HepG2 (cell line): ENCODE measurements at regions not wholly inside any gene's neighbourhood (a gene's known extent, or its start where the extent isn't known, plus 50 kb on each side); places are given as distances from the start of the nearest gene placed in this dataset.
"Not testable (repeated sequence)": the region's sequence is repeated elsewhere in the genome, so short reads cannot be mapped to it uniquely, and the experiment has no call there.

Experiments used
- ATAC-seq: fragments of 200-7000 bp; cut with Tn5 transposase; 3 replicates; pipeline ENCODE4 v1.9.1; 2020; ENCODE audit warnings: mild to moderate bottlenecking, moderate library complexity
- BruUV-seq: library from RNA; stranded (reverse); fragments of 400-500 nt; replicated peaks from 2 replicates; lab custom pipeline; 2021; lab: Mats Ljungman, UMichigan
- CTCF ChIA-PET: fragments of 300-600 bp; formaldehyde crosslinking; extraction: SDS; loops from one replicate; lab custom pipeline; 2021; ENCODE audit warnings: low total read pairs, inconsistent platforms, low intra/inter-chr PET ratio; lab: Yijun Ruan, JAX
- POLR2A ChIA-PET: fragments of 350-600 bp; sonication (Branson Sonifier 250); formaldehyde crosslinking; loops from one replicate; lab custom pipeline; 2020; ENCODE audit warnings: antibody characterized with exemption, inconsistent platforms; lab: Yijun Ruan, JAX
- DNase-seq: peaks from one replicate; pipeline ENCODE4 v3.0.0-alpha.2; 2015; ENCODE audit warnings: low spot score
- FAIRE-seq: peaks from 3 replicates; lab custom pipeline; 2011; peaks lifted over from hg19 to GRCh38; lab: Jason Lieb, UNC
- H2AFZ ChIP-seq: one replicate; pipeline ENCODE4 v1.6.1; 2011; ENCODE audit warnings: low read length, inconsistent platforms
- H3K27ac ChIP-seq: fragments of 300-600 bp; 3 replicates; pipeline ENCODE4 v1.8.0; 2011; ENCODE audit warnings: mixed run types, mild to moderate bottlenecking, mixed read lengths, low read length, inconsistent platforms; ENCODE audit not compliant: insufficient read depth; ENCODE audit errors: extremely low read length
- H3K27me3 ChIP-seq, 2 experiments: fragments of 200-600 bp in 1 of 2; 2 replicates in 1 of 2; 3 replicates in 1 of 2; pipeline versions ENCODE4 v1.6.0 to v1.8.0; 2011; ENCODE audit warnings: low read length in 2 of 2, mild to moderate bottlenecking in 2 of 2, moderate library complexity in 2 of 2, inconsistent platforms in 1 of 2; ENCODE audit not compliant: insufficient read depth in 2 of 2, control insufficient read depth in 1 of 2
- H3K36me3 ChIP-seq, 2 experiments: fragments of 200-600 bp in 1 of 2; replicated peaks in 1 of 2; 2 replicates in 1 of 2; 3 replicates in 1 of 2; pipeline versions ENCODE4 v1.5.1 to v1.8.0; 2011; ENCODE audit warnings: low read length in 2 of 2, inconsistent platforms in 1 of 2; ENCODE audit not compliant: insufficient read depth in 2 of 2, control insufficient read depth in 1 of 2
- H3K4me1 ChIP-seq: 2 replicates; pipeline ENCODE4 v1.5.1; 2012; ENCODE audit warnings: low read length, inconsistent platforms; ENCODE audit not compliant: insufficient read depth
- H3K4me2 ChIP-seq: 2 replicates; pipeline ENCODE4 v1.6.0; 2011; ENCODE audit warnings: low read depth, low read length, inconsistent platforms
- H3K4me3 ChIP-seq, 3 experiments: fragments of 200-600 bp in 1 of 3; sonication (generic), shearing (Covaris generic) in 1 of 3; replicated peaks in 1 of 3; 2 replicates each; pipeline ENCODE4 v1.5.1; 2011 to 2016; ENCODE audit warnings: low read length in 3 of 3, inconsistent platforms in 2 of 3, low read depth in 2 of 3, mild to moderate bottlenecking in 2 of 3, control low read depth in 1 of 3, mixed read lengths in 1 of 3; ENCODE audit not compliant: insufficient read depth in 1 of 3
- H3K79me2 ChIP-seq: one replicate; pipeline ENCODE4 v1.6.1; 2011; ENCODE audit warnings: low read length, inconsistent platforms; ENCODE audit not compliant: insufficient read depth
- H3K9ac ChIP-seq: 2 replicates; pipeline ENCODE4 v1.6.0; 2011; ENCODE audit warnings: mild to moderate bottlenecking, low read depth, low read length, inconsistent platforms; ENCODE audit not compliant: insufficient read depth
- H3K9me3 ChIP-seq: 2 replicates; pipeline ENCODE4 v1.5.1; 2012; ENCODE audit warnings: mild to moderate bottlenecking, low read length
- H4K20me1 ChIP-seq: 2 replicates; pipeline ENCODE4 v1.6.0; 2011; ENCODE audit warnings: inconsistent platforms, mild to moderate bottlenecking, low read length, moderate library complexity; ENCODE audit not compliant: insufficient read depth
- WGBS: methylation state at CpG from one replicate; pipeline ENCODE4 v1.1.6; 2017; ENCODE audit warnings: low lambda C conversion rate; 5-methylcytosine and 5-hydroxymethylcytosine counted together
- in situ Hi-C: cut with HindIII; loops from 2 replicates; pipeline ENCODE4 v1.10.0; 2017; ENCODE audit warnings: low pct_unique_long_range_greater_than_20kb; ENCODE audit not compliant: extremely low pct_ligation_motif_present
- intact Hi-C: fragments of 100-400 bp; cut with micrococcal nuclease; formaldehyde crosslinking; loops from one replicate; pipeline ENCODE4 v1.10.0; 2022; ENCODE audit not compliant: unreplicated experiment

DNA sequence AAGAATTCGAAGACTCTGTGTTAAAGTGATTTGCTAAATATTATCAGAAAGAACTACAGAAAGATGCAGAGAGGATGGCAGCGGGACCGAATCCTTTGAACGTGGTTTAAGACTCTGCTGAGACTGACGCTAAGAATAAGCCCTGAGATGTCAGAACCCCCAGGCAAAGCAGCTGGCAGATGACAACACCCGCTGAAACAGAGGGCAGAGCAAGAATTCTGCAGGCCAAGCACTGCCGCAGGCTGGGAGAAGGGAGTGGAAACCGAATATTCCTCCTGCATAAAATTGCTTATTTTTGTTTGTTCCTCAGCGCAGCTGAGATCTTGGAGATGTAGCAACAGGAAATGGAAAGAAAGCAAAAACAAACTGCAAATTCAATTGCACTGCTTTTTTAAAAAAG lies 153.3 kb downstream of the ADRA2C start:
- H3K9me3 ChIP-seq, CTCF ChIA-PET, H3K27ac ChIP-seq, H3K4me1 ChIP-seq, H3K4me3 ChIP-seq, intact Hi-C loops, in situ Hi-C loops, DNase-seq, H3K4me2 ChIP-seq, FAIRE-seq, ATAC-seq, H4K20me1 ChIP-seq, H3K27me3 ChIP-seq, H3K79me2 ChIP-seq, POLR2A ChIA-PET, H3K9ac ChIP-seq, BruUV-seq, H2AFZ ChIP-seq, H3K36me3 ChIP-seq: not testable (repeated sequence)
- 49% methylated on average over 9 of the region's 9 CpGs for WGBS

DNA sequence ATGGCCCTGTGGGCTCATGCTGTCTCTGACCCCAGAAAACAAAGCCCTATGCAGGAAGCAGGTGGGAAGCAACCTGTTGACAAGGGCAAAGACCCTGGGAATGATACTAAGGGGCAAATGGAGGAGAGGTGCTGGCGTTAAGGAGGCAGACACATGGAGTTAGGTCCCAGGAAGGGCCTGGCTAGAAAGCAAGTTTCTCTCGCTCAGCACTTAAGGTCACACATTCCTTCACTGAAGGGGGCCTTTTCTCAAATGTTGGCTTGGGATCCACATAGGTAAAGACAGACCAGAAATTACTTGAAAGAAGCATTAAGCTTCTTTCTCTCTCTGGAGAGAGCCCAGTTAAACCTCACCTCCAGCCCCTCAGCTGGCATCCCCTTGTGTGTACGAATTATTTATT lies 155.7 kb downstream of the ADRA2C start:
- FAIRE-seq, H3K4me2 ChIP-seq, H4K20me1 ChIP-seq, BruUV-seq, H3K27me3 ChIP-seq, intact Hi-C loops, H3K4me1 ChIP-seq, H3K4me3 ChIP-seq, CTCF ChIA-PET, POLR2A ChIA-PET, H3K9ac ChIP-seq, H3K36me3 ChIP-seq, H3K27ac ChIP-seq, H3K9me3 ChIP-seq, H3K79me2 ChIP-seq, in situ Hi-C loops, H2AFZ ChIP-seq, DNase-seq, ATAC-seq: not testable (repeated sequence)
- 15% methylated on average over 3 of the region's 3 CpGs for WGBS

DNA sequence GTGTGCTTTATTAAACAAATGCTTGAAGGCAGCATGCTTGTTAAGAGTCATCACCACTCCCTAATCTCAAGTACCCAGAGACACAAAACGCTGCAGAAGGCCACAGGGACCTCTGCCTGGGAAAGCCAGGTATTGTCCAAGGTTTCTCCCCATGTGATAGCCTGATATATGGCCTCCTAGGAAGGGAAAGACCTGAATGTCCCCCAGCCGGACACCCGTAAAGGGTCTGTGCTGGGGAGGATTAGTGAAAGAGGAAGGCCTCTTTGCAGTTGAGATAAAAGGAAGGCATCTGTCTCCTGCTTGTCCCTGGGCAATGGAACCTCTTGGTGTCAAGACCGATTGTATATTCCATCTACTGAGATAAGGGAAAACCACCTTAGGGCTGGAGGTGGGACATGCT lies 159.7 kb downstream of the ADRA2C start:
- H3K9me3 ChIP-seq, DNase-seq, H3K27me3 ChIP-seq, intact Hi-C loops, H3K4me2 ChIP-seq, H3K79me2 ChIP-seq, H3K27ac ChIP-seq, H4K20me1 ChIP-seq, BruUV-seq, ATAC-seq, H3K4me1 ChIP-seq, CTCF ChIA-PET, H2AFZ ChIP-seq, H3K9ac ChIP-seq, in situ Hi-C loops, H3K4me3 ChIP-seq, POLR2A ChIA-PET, H3K36me3 ChIP-seq, FAIRE-seq: not testable (repeated sequence)
- 29% methylated on average over 3 of the region's 4 CpGs for WGBS

DNA sequence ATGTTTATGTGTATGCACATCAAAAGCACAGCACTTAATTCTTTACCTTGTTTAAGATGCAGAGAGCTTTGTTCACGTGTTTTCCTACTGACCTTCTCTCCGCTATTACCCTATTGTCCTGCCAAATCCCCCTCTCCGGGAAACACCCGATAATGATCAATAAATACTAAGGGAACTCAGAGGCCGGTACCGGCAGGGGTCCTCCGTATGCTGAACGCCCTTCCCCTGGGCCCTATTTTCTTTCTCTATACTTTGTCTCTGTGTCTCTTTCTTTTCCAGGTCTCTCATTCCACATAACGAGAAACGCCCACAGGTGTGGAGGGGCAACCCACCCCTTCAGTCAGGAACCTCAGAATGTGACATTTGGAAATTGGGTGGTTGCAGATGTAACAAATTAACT lies 160.1 kb downstream of the ADRA2C start:
- in situ Hi-C loops, FAIRE-seq, H3K79me2 ChIP-seq, POLR2A ChIA-PET, H3K4me2 ChIP-seq, H3K27ac ChIP-seq, H4K20me1 ChIP-seq, H2AFZ ChIP-seq, H3K27me3 ChIP-seq, intact Hi-C loops, H3K4me3 ChIP-seq, ATAC-seq, H3K9me3 ChIP-seq, CTCF ChIA-PET, H3K9ac ChIP-seq, H3K4me1 ChIP-seq, BruUV-seq, H3K36me3 ChIP-seq, DNase-seq: not testable (repeated sequence)
- WGBS: 52% methylated on average over 10 of the region's 10 CpGs
